ENCODE measurements at regions not wholly inside any gene's neighbourhood (a gene's known extent, or its start where the extent isn't known, plus 50 kb on each side); places are given as distances from the start of the nearest gene placed in this dataset.
A peak's percentile ranks its signal among the peaks of the same experiment; 100 is the strongest.

DNA sequence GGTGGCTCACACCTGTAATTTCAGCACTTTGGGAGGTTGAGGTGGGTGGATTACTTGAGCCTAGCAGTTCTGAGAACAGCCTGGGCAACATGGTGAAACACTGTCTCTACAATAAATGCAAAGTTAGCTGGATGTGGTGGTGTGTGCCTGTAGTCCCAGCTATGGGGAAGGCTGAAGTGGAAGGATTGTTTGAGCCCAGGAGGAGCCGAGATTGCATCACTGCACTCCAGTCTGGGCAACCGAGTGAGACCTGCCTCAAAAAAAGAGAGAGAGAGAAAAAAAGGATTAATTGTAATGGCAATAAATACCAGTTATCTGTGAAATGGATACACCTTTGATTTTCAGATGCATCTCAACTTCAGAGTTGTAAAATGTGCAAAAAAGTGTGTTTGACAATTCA, 58.8 kb downstream of the SPRY1 start:
- no peak overlapping the region for H3K4me3 Mint-ChIP-seq
- H3K27ac Mint-ChIP-seq: no peak overlapping the region
- H3K36me3 Mint-ChIP-seq (ENCODE audit: low read depth): no peaks in the 10 kb centered on the region
- no peak for DNase-seq
- peaks cover 8% of the 10 kb centered on the region for H3K4me1 Mint-ChIP-seq (ENCODE audit: low read depth)
- H3K27me3 Mint-ChIP-seq: no peaks in the 10 kb centered on the region
- no peaks in the 10 kb centered on the region for H3K9me3 Mint-ChIP-seq

DNA sequence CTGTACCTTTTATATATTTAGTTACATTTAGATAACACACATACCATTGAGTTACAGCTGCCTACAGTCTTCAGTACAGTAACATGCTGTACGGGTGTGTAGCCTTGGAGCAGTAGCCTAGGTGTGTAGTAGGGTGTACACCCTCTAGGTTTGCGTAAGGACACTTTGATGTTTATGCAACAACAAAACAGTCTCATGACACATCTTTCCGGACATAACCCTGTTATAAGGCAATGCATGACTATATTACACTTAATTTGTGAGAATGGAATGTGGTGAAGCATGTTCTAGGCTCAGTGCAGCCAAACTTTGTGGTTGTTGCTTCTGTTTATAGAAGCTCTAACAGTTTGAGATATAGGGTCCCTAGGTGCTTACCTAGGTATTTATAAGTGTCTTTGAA, 65.4 kb downstream of the SPRY1 start:
- Mint-ChIP-seq H3K4me3 (no peak overlapping the region), H3K27ac (no peak overlapping the region), H3K9me3 (no peaks in the 10 kb centered on the region), H3K4me1 (ENCODE audit: low read depth) (peaks cover 7% of the 10 kb centered on the region), H3K36me3 (ENCODE audit: low read depth) (no peaks in the 10 kb centered on the region), H3K27me3 (no peaks in the 10 kb centered on the region)
- no peak for DNase-seq

DNA sequence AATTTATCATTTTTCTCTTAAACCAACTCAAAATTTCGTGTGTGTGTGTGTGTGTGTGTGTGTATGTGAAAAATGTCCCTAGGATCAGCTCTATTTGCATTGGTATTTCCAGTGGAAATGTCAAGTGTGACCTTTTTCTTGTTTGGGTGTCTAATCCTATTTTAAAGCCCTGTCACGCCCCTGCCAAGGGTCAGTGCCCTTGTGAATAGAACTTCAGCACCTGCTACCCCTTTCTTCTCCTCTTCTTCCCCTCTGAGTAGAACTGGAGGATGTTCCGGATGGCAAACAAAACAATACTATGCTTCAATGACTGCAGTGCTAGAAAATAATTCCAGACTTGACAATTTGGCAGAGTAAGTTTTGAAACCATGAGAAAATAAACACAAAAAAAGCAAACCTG, 67.3 kb downstream of the SPRY1 start:
- peaks cover 7% of the 10 kb centered on the region for H3K4me1 Mint-ChIP-seq (ENCODE audit: low read depth)
- H3K36me3 Mint-ChIP-seq (ENCODE audit: low read depth): no peaks in the 10 kb centered on the region
- no peak overlapping the region for H3K27ac Mint-ChIP-seq
- H3K4me3 Mint-ChIP-seq: no peak overlapping the region
- H3K27me3 Mint-ChIP-seq: no peaks in the 10 kb centered on the region
- no peak for DNase-seq
- no peaks in the 10 kb centered on the region for H3K9me3 Mint-ChIP-seq

DNA sequence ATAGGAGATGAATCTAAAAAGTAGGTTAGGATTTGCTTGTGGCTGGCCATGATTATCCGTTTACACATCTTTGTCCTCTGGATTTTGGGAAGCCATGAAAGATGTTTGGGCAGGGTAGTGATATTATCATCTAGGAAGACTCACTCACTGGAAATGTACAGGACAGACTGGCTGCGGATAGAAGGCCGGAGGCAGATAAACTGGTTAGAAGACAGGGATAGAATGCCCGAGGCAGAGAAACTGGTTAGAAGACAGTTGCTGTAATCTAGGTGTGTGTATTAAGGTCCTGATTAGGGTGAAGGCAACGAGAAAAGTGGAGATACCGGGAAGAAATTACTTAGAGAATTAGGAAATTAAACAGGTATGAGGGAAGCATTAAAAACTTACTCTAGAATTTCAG, 68.8 kb downstream of the SPRY1 start:
- no peak for DNase-seq
- H3K27me3 Mint-ChIP-seq: no peaks in the 10 kb centered on the region
- no peak overlapping the region for H3K4me3 Mint-ChIP-seq
- H3K4me1 Mint-ChIP-seq (ENCODE audit: low read depth): peaks cover 11% of the 10 kb centered on the region
- no peaks in the 10 kb centered on the region for H3K9me3 Mint-ChIP-seq
- no peaks in the 10 kb centered on the region for H3K36me3 Mint-ChIP-seq (ENCODE audit: low read depth)
- no peak overlapping the region for H3K27ac Mint-ChIP-seq

DNA sequence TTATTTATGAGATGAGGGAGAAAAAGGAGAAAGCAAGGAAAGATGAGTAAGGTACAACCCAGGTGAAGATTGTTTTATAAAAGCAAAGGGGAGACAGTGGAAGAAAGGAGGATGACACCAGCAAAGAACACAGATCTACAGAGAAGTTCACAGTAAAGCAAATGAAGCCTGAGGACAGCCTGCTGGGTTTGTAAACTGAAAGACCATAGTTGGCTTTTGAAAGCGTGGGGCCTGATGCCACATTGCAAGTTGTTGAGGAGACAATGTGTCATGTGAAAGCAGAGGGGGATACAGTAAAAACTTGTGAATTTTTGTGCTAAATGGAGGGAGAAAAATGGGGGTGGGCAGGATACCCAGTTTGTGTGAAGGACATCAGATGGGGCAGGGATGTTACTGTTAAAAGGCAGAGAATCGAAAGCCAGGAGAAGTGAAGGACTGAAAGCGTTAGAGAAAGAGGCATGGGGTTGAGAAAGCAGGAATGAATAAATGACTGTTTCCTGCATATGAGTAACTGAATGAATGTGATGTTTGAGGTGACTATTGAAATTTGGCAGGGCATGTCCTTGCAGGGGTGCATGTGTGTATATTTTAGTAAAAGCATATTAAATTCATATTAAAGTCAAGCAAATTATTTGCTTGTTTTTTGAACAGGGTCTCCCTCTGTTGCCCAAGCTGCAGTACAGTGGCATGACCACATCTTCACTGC, 69.6 kb downstream of the SPRY1 start:
- Mint-ChIP-seq H3K27me3 (no peaks in the 10 kb centered on the region), H3K27ac (no peak overlapping the region), H3K4me3 (no peak overlapping the region), H3K9me3 (no peaks in the 10 kb centered on the region), H3K4me1 (ENCODE audit: low read depth) (peaks cover 11% of the 10 kb centered on the region), H3K36me3 (ENCODE audit: low read depth) (no peaks in the 10 kb centered on the region)
- no peak for DNase-seq

DNA sequence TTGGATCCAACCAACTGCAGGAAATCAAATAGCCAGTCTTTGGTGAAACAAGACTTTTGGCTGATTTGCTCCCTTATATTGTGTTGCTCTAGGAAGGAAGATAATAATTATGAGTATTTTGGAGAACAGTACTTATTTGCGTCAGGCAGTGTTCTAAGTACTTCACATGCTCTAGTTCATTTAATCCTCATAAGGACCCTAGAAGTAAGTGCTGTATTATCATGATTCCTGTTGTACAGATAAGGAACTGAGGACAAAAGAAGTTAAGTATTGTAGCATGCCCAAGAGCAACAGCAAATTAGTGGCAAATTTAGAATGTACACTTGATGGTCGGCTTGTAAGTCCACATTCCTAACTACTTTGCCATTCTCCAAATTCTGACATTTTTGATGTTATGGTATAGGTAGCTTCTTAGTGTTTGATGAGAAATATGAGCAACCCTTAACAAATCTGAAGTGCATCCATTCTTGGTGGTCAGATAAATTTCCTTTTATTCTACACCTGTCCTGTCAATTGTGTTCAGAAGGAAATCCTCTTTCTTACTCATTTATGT, 72.0 kb downstream of the SPRY1 start:
- Mint-ChIP-seq H3K9me3 (no peaks in the 10 kb centered on the region), H3K27me3 (no peaks in the 10 kb centered on the region), H3K27ac (no peak overlapping the region), H3K4me1 (ENCODE audit: low read depth) (peaks cover 11% of the 10 kb centered on the region), H3K4me3 (no peak overlapping the region), H3K36me3 (ENCODE audit: low read depth) (no peaks in the 10 kb centered on the region)
- DNase-seq: no peak

DNA sequence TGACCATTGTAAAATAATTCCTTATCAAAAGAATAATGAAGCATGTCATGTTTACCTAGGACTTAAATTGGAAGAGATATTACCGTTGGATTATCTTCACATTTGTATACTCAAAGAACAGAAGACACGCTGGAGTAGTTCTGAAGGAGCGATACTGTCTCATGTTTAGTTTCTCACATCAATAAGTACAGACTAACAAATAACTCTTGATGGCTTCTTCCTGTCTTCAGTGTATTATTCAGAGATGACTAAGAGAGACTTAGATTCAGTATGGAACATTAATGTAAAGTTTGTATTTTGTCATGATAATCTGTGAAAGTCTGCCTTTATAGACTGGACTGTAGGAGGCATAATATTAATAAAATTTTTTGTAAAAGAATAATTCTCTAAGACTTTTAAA, 72.7 kb downstream of the SPRY1 start:
- no peaks in the 10 kb centered on the region for H3K9me3 Mint-ChIP-seq
- no peaks in the 10 kb centered on the region for H3K36me3 Mint-ChIP-seq (ENCODE audit: low read depth)
- H3K27me3 Mint-ChIP-seq: no peaks in the 10 kb centered on the region
- no peak for DNase-seq
- H3K4me3 Mint-ChIP-seq: no peak overlapping the region
- H3K27ac Mint-ChIP-seq: no peak overlapping the region
- H3K4me1 Mint-ChIP-seq (ENCODE audit: low read depth): peaks cover 11% of the 10 kb centered on the region

DNA sequence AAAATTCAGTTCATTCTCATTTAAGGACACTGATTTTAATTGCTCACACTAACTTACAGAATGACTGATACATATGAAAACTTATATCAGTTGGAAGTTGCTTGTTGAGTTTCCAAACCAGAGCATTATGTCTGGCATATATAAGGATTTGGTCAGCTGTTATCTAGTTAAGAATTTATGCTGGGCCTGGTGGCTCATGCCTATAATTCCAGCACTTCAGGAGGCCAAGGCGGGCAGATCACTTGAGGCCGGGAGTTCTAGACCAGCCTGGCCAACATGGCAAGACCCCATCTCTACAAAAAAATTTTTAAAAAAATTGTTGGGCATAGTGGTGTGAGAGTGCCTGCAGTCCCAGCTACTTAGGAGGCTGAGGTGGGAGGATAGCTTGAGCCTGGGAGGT, 73.1 kb downstream of the SPRY1 start:
- Mint-ChIP-seq H3K9me3 (no peaks in the 10 kb centered on the region), H3K27ac (no peak overlapping the region), H3K36me3 (ENCODE audit: low read depth) (no peaks in the 10 kb centered on the region), H3K4me3 (no peak overlapping the region), H3K27me3 (no peaks in the 10 kb centered on the region), H3K4me1 (ENCODE audit: low read depth) (peaks cover 11% of the 10 kb centered on the region)
- DNase-seq: no peak

DNA sequence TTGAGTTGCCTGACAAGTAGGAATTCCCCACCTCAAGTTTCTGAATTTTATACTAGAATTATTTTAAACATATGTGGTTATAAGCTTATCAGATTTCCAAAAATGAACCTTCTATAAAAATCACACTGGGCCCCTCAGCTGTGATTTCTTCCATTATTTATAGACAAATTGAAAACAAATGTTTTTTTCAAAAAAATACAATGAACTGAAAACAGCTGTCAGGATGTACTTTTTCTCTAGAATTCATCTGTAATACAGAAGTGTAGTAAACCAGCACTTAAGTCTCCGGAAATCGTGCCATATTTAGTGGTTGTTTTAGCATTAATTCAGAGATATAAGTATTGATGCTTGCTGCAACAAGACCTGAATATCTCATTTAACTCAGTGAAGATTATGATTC, 74.0 kb downstream of the SPRY1 start:
- DNase-seq: no peak
- Mint-ChIP-seq H3K36me3 (ENCODE audit: low read depth) (no peaks in the 10 kb centered on the region), H3K27ac (no peak overlapping the region), H3K27me3 (no peaks in the 10 kb centered on the region), H3K4me1 (ENCODE audit: low read depth) (peaks cover 11% of the 10 kb centered on the region), H3K9me3 (no peaks in the 10 kb centered on the region), H3K4me3 (no peak overlapping the region)

DNA sequence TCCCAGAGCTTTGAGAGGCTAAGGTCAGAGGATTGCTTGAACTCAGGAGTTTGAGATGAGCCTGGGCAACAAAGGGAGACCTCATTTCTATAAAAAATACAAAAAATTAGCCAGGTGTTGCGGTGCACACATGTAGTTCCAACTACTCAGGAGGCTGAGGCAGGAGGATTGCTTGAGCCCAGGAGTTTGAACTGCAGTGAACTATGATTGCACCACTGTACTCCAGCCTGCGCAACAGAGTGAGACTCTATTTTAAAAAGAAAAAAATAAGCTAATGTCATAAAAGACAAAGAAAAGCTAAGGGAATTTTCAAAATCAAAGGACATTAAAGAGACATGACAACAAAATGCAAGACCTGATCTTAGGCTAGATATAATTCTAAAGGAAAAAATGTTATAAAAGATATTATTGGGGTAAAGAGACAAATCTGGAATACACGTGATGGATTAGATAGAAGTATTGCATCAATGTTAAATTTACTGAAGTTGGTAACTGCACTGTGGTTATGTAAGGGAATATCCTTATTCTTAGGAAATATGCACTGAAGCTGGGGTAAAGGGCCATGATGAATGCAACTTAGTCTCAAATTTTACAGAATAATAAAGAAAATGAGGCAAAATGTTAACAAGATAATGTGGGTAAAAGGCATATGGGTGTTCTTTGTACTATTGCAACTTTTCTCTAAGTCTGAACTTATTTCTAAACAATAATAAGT, 75.2 kb downstream of the SPRY1 start:
- H3K36me3 Mint-ChIP-seq (ENCODE audit: low read depth): no peaks in the 10 kb centered on the region
- H3K9me3 Mint-ChIP-seq: no peaks in the 10 kb centered on the region
- H3K4me3 Mint-ChIP-seq: no peak overlapping the region
- no peaks in the 10 kb centered on the region for H3K27me3 Mint-ChIP-seq
- no peak overlapping the region for H3K27ac Mint-ChIP-seq
- peaks cover 4% of the 10 kb centered on the region for H3K4me1 Mint-ChIP-seq (ENCODE audit: low read depth)
- no peak for DNase-seq

DNA sequence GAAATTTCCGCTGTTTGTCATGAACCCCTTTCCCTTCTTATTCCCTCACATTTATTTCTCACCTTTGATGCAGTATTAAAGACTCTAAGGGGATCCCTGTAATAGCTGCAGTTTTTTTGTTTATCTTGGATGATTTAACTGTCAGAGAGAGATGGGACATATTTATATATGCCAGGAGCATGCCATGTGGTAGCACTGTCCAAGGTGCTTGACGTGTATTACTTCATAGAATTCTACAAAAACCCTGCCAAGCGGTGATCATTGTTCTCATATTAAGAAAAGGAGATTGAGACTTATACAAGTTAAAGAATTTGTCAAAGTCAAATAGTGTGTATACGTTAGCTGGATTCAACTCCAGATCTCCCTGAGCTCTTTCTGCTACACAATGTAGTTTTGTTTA, 78.2 kb downstream of the SPRY1 start:
- peaks cover 24% of the 10 kb centered on the region for H3K4me1 Mint-ChIP-seq (ENCODE audit: low read depth)
- no peaks in the 10 kb centered on the region for H3K36me3 Mint-ChIP-seq (ENCODE audit: low read depth)
- no peaks in the 10 kb centered on the region for H3K9me3 Mint-ChIP-seq
- DNase-seq: no peak
- H3K27ac Mint-ChIP-seq: no peak overlapping the region
- H3K4me3 Mint-ChIP-seq: no peak overlapping the region
- no peaks in the 10 kb centered on the region for H3K27me3 Mint-ChIP-seq

DNA sequence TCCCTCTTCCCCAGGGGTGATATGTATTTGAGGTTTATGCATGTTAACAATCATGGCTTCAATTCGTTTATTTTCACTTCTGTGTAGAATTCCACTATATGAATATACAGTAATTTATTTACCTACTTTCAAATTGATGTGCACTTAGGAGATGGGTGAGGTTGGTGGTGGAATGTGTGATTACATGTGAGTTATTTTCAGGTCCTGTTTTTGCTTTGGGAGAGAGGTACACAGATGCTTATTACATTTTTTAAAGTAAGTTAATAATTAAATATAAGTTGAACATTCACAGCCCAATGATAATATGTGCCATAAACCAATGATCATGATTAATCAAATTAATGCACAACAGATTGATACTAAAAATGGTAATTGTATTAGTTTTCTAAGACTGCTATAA, 79.5 kb downstream of the SPRY1 start:
- no peaks in the 10 kb centered on the region for H3K9me3 Mint-ChIP-seq

DNA sequence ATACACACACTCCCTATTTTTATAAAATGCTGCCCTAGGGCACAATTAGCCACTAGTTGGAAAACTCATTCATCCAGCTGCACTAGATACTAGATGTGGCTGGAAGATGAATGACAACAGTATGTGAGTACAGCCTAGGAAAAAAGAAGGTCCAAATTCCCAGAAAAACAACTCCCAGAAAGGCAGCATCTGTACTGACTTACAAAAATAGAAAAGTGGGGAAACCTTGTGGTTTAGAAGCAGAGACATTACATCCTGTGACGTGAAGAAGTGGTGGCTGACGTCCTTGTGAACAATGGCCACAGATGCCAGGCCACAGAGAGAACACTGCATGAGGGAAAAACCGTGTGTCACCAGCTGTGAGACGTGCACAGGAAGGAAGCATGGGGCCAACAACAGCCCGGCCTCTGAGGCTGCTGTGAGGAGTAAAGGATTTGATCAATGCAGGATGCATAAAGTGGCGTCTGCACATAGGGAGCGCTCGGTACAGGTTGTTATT, 81.2 kb downstream of the SPRY1 start:
- Mint-ChIP-seq H3K36me3 (ENCODE audit: low read depth) (no peaks in the 10 kb centered on the region), H3K27ac (peak overlapping the region; percentile 23), H3K4me1 (ENCODE audit: low read depth) (peaks cover 37% of the 10 kb centered on the region), H3K27me3 (no peaks in the 10 kb centered on the region), H3K9me3 (no peaks in the 10 kb centered on the region), H3K4me3 (peak overlapping the region; percentile 7)
- peak; percentile 52 for DNase-seq

More for the DNA sequence above, 79.5 kb downstream of the SPRY1 start:
- Mint-ChIP-seq H3K27me3 (no peaks in the 10 kb centered on the region), H3K4me3 (no peak overlapping the region), H3K27ac (no peak overlapping the region), H3K36me3 (ENCODE audit: low read depth) (no peaks in the 10 kb centered on the region), H3K4me1 (ENCODE audit: low read depth) (peaks cover 31% of the 10 kb centered on the region)
- DNase-seq: no peak

DNA sequence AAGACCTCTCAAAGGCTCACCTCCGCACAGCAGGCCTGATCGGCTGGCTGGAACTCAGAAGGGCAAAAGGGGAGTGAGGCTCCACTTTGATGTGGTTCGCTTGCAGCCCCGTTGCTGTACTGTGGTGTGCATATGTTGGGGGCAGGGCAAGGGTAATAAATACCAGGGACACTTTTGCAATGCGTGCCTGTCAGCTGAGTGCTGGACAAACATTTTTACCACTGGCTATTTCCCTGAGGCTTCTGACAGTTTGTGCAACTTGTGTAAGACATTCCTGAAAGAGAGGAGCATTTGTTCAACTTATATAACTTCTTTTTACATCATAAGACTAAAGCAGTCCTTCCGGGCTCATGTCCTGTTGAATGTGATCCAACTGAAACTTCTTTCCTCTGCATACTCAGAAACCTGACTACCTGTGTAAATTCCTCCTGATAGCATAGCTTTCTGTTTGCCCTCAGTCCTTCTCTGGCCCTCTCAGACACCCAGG, 82.3 kb downstream of the SPRY1 start:
- DNase-seq: no peak
- H3K4me1 Mint-ChIP-seq (ENCODE audit: low read depth): peaks cover 37% of the 10 kb centered on the region
- H3K27me3 Mint-ChIP-seq: no peaks in the 10 kb centered on the region
- H3K4me3 Mint-ChIP-seq: no peak overlapping the region
- no peaks in the 10 kb centered on the region for H3K36me3 Mint-ChIP-seq (ENCODE audit: low read depth)
- H3K9me3 Mint-ChIP-seq: no peaks in the 10 kb centered on the region
- peak overlapping the region; percentile 6 for H3K27ac Mint-ChIP-seq

DNA sequence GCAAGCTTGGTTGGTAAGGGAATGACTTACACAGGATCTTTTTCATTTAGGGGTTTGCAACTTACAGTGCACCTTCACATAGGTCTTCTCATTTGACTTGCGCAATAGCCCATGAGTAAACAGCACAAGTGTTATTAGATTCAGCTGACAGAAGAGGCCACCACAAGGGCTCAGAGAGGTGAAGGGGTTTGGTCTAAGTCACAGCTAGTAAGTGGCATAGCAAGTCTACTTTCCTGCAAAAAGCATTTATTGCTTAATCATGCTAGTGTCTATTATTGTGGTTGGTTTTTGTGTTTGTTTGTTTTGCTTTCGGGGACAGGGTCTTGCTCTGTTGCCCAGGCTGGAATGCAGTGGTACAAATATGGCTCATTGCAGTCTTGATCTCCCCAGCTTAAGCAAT, 83.3 kb downstream of the SPRY1 start:
- no peaks in the 10 kb centered on the region for H3K27me3 Mint-ChIP-seq
- no peaks in the 10 kb centered on the region for H3K9me3 Mint-ChIP-seq
- peaks cover 37% of the 10 kb centered on the region for H3K4me1 Mint-ChIP-seq (ENCODE audit: low read depth)
- H3K36me3 Mint-ChIP-seq (ENCODE audit: low read depth): no peaks in the 10 kb centered on the region
- no peak for DNase-seq
- H3K4me3 Mint-ChIP-seq: no peak overlapping the region
- H3K27ac Mint-ChIP-seq: no peak overlapping the region

Measured in activated T-cell treated with anti-CD3 and anti-CD28 coated beads, Interleukin-2, amount 50 U/mL, for 24 hours (primary cell).